ENCODE measurements at regions not wholly inside any gene's neighbourhood (a gene's known extent, or its start where the extent isn't known, plus 50 kb on each side); places are given as distances from the start of the nearest gene placed in this dataset.

DNA sequence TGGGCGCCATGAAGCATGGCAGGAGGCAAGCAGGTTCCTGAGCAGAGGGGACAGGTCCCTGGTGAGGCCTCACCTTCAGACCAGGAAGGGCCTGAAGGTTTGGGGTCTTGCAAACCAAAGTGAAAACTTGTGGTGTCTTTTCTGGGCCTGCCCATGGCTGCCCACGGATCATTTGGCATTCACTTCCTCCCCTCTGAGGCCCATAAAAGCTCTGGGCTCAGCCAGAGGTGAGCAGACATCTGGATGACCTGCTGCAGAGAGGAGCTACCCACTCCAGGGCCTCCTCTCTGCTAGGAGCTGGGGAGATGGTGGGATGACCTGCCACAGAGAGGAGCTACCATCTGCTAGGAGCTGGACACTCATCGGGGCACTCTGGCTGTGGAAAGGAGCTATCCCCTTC is 112.9 kb upstream of the TMEM18 start:
- DNase-seq (ENCODE audit: low spot score) (no peak), FAIRE-seq (no peak)

DNA sequence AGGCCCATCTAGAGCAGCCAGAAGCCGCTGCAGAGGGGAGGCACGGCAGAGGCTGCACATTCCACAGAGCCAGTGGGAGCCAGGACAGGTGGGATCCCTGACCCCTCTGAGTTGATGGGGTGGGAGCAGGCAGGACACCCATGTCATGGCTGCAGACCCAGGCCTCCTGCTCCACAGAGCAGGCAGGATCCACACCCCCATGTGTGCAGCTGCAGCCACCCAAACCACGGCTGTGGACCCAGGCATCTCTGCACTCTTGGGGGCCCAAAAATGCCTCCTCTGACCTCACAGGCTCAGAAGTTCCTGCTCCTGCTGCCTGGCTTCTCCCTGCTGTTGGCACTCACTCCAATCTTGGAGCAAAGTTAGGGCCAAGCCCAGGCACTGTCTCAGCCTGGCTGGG is 112.3 kb upstream of the TMEM18 start:
- no peak for FAIRE-seq
- DNase-seq (ENCODE audit: low spot score): no peak

DNA sequence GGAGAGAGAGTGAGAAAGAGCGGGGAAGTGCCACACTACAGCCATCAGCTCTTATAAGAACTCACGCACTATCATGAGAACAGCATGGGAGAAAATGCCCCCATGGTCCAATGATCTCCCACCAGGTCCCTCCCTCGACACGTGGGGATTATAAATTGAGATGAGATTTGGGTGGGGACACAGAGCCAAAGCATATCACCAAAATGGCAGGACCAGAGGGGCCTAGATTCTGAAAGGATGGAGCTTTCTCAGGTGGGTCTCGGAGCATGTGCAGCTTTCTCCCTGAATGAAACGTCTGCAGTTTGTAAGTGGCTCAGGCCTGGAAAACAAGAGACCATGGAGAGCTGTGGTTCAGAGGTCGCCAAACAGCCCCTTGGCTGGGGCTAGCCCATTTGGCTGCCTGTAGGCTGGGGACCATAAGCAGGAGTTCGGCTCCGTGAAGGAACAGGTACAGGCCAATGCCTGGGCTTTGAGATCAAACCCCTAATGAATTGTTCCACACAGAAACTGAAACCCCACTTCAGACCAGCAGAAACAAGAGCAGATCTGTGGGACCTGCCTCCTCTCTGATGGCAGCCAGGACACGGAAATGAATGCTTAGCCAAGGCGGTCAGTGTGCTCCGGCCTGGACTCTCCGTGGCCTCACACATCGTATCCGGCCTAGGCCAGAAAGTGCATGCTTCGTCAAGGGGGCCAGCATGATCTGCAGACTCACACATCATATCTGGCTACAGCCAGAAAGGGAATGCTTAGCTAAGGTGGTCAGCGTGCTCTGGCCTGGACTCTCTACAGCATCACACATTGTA is 111.2 kb upstream of the TMEM18 start:
- FAIRE-seq: no peak

DNA sequence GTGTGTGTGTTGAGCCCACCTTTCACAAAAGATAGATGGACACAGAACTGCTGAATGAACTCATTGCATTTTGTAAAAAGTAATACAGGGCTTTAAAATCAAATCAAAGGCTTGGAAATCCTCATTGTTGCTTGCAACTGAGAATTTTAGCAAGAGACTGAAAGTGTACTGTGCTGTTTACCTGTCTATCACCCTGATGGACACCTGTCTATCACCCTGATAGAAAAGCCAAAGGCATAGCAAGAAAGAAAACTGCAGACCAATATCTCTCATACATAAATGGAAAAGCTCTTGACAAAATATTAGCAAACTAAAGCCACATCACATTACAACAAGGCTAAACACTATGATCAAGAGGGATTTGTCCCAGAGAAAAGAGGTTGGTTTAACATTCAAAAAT is 107.5 kb upstream of the TMEM18 start:
- DNase-seq (ENCODE audit: low spot score) (no peak), FAIRE-seq (no peak)

More for the DNA sequence above, 111.2 kb upstream of the TMEM18 start:
- no peak for DNase-seq (ENCODE audit: low spot score)

DNA sequence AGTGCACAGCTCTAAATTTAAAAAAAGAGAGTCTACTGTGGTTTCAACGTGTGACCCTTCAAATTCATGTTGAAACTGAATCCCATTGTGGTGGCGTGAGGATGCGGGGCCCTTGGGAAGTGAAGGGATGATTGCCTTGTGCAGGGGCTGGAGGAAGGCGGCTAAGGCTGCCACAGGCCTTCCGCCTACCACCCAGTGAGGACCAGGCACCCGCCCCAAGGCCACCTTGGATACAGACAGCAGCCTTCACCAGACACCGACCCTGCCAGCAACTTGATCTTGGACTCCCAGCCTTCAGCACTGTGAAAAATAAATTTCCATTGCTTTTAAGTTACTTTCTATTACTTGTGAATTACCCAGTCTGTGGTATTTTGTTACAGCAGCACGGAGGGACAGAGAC is 103.4 kb upstream of the TMEM18 start:
- FAIRE-seq: no peak
- DNase-seq (ENCODE audit: low spot score): no peak

DNA sequence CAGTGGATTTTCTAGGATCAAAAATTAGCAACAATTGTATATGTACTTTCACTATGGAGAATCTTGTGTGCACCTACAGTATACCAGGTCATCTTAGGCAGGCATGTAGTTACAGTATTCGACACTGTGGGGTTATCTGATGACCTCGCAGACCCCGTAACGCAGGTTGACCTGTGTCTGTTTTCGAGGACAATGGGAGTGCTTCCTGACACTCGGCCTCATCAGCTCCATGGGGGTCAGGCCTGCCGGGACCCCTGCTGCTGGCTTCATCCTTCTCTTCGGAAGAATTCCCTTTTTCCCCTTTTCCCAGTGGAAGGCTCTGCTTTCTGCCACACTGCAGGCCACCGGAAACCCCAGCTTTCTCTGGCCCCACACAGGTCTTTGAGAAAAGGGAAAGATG is 102.8 kb upstream of the TMEM18 start:
- no peak for FAIRE-seq

DNA sequence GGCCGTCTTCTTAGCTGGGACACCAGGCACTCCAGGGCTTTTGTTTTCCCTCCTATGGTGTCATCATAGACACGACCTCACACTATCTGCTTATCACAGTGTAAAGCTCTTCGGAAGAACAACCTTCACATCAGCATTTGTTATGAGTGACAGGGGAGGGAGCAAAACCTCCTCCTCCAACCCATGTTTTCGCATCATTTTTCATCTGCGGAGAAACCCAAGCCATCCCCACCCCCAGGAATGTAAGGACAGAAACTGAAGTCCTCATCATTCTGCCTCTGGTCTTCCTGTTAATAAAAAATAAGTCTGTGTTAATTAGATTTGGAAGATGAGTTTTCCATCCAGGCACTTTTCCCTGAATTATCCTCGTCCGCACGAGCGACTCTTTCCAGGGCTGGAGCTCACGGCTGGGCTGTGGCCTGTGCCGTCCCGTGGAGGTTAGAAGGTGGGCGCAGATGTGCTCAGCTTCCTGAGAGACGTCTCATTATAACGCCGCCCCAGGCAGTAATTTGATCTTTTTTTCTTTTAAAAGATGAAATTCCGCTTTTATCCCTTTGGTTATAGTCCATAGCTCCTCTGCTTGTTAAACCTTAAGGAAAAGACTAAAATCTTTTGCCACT is 101.6 kb upstream of the TMEM18 start:
- FAIRE-seq: no peak

More for the DNA sequence above, 102.8 kb upstream of the TMEM18 start:
- DNase-seq (ENCODE audit: low spot score): no peak

DNA sequence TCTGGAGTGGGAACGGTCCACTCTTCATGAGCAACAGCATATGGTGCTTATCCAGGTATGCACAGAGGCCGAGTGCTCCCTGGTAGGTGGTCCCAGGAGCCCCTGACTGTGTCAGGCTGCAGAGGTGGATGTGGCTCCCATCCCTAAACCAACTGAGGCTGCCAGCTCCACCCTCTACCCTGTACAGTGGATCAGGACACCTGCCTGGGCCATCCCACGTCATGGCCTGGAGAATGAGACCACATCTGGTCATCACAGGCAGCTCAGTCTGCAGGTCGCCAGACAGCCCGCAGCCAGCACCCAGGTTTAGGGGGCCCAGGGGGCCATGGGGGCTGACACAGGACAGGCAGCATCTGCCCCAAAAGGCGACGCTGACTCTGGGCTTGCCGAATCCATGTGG is 100.3 kb upstream of the TMEM18 start:
- DNase-seq (ENCODE audit: low spot score) (no peak), FAIRE-seq (no peak)

More for the DNA sequence above, 101.6 kb upstream of the TMEM18 start:
- no peak for DNase-seq (ENCODE audit: low spot score)

DNA sequence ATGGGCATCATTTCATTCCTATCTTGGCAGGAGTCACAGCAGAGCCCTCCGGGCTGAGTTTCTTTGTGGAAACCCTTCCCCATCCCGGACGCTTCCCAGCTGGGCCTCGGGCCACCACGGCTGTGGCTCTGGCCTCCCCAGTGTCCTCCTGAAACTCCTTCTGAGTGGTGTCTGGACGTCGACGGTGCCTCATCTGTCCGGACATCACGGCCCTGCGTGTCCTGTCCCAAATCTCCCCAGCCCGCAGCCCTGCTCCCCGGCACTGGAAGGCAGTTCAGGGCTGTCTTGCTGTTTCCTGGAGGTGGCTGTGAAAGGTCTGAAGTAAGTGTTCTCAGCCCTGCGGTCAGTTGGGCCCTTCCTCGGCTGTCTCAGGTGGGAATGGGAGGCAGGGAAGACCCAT is 99.8 kb upstream of the TMEM18 start:
- FAIRE-seq (no peak), DNase-seq (ENCODE audit: low spot score) (no peak)

DNA sequence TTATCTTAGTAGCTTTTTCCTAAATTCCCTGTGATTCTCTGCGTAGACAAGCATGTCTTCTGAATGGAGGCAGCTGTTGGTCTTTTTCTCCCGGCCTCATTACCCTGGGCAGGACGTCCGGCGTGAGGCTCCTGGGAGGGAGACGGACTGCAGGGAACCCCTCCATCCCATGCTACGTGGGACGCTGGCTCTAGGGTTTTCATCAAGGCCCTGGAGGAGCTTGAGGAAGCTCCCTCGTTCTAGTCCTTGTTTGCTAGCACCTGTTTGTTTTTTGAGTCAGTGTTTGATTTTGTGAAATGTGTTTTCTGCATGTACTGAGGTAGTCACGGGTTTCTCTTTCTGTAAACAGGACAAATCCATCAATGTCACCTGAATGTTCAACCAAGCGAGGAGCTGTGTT is 99.3 kb upstream of the TMEM18 start:
- DNase-seq (ENCODE audit: low spot score) (no peak), FAIRE-seq (no peak)

DNA sequence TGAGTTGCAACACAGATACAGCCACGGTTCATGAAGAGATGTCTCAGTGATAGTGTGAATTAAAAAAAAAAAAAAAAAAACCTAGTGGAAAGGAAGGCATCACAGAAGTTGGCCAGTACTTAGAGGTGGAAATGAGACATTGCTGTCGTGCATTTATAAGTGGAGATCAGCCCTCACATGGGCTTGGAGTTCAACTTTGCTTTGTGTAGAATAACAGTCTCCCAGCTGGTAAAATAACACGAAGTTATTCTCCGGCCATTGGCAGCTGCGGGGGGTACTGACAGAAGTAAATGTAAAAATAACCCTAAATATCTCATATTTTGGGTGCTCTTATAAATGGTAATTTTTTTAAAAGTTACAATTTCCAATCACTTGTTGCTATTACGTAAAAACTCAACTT is 98.8 kb upstream of the TMEM18 start:
- no peak for DNase-seq (ENCODE audit: low spot score)
- no peak for FAIRE-seq

DNA sequence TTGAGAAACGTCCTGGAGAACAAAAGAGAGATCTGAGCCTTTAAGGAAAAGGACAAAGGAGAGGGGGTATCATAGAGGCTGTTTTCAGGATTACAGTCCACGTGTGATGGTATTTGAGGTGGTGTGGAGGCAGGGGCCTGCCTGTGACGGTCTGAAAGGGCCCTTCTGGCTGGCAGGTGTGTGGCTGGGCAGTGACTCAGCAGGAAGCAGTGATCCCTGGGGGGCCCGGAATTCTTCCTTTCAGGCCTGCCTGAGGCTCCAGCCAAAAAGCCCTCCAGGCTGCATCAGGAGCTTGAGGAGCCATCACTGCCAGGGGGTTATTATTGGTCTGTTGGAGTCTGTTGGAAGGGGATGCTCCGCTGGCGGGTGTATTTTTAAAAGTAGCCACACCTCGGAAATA is 97.2 kb upstream of the TMEM18 start:
- FAIRE-seq (no peak), DNase-seq (ENCODE audit: low spot score) (no peak)

DNA sequence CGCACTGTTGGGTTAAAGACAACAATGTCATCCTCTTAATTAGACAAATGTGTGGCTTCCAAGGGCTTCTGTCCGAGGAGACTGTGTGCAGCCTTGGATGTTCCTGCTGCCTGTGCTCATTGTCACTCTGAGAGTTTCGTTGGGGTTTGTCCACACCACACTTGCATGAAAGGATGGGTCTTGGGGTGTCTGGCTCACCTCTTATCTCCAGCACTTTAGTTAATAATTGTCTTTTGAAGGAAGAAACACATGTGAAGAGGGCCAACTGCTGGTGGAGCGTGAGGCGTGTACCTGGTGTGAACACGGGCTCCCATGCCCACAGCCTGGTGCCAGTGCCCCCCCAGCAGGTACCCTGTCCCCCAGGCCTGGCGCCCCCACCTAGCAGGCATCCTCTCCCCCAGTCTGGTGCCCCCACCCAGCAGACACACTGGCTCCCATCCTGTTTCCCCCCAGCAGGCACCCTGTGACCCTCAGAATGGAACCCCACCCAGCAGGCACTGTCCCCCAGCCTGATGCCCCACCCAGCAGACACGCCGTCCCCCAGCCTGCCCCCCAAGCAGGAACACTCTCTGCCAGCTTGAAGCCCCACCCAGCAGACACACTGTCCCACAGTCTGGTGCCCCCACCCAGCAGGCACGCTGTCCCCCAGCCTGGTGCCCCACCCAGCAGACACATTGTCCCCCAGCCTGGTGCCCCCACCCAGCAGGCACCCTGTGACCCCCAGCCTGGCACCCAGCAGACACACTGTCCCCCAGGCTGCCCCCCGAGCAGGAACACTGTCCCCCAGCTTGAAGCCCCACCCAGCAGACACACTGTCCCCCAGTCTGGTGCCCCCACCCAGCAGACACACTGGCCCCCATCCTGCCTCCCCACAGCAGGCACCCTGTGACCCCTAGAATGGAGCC is 96.3 kb upstream of the TMEM18 start:
- FAIRE-seq (no peak), DNase-seq (ENCODE audit: low spot score) (no peak)

DNA sequence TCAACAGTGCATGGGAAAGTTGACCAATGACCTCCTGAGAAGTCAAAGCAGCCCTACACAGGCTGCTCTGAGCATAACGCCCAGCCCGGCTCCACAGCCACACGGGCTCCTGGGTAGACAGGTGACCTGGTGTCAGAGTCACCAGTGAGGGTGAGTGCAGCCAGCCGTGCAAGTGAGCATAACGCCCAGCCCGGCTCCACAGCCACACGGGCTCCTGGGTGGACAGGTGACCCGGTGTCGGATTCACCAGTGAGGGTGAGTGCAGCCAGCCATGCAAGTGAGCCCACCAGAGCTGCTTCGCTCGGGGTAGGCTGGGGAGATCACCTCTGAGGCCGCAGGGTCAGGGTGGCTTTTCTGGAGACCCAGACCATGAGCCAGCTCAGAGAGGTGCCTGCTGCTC is 94.3 kb upstream of the TMEM18 start:
- FAIRE-seq (no peak), DNase-seq (ENCODE audit: low spot score) (no peak)

DNA sequence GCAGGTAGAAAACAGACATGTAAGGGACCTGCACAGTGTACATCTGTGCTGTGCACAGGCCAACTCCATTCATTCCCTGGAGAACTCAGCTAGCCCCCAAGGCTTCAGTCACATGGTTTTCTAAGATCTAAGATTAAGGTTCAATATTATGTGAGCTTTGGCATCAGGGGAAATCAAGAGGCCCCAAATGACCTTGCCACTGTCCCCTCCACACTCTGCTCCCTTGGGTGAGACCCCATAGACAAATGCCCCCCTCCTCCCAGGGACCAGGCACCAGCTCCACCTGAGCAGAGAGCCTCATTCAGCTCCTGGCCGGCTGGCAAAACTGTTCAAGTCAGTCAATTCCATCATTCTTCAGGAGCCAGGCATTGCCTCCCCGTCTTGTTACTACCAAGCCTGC is 93.6 kb upstream of the TMEM18 start:
- DNase-seq (ENCODE audit: low spot score) (no peak), FAIRE-seq (no peak)

DNA sequence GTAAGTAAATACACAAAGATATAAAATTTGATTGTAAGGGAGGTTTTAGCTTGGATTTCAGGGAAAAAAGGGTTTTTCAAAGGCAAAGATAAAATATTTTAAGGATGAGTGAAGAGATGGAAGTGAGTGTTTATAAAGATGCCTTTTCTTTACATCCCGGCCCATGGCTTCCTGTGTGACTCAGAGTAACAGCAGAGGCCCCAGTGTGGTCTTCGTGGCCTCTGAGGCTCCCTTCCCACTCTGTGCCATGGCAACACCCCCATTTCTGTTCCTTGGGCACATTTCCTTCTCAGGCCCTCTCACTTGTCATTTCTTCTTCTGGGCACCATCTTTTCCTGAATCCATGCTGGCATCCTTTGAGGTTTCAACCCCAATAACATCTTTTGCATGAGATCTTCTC is 92.6 kb upstream of the TMEM18 start:
- no peak for FAIRE-seq
- no peak for DNase-seq (ENCODE audit: low spot score)

DNA sequence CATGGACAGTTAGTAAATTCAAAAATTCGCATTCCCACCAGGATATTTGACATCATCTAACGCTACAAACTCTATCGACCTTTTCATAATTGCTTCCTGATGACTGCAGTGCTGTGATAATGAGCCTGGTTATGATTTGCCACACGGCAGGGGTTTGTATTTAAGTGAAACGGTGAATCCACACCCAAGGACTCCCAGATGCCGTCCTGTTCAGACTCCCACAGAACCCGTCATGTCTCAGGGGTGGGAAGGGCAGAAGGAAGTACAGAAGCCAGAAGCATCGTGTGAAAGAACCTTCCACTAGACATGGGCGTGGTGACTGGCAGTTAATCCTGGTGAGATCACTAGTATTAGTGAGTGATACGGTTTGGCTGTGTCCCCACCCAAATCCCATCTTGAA is 91.2 kb upstream of the TMEM18 start:
- no peak for DNase-seq (ENCODE audit: low spot score)

DNA sequence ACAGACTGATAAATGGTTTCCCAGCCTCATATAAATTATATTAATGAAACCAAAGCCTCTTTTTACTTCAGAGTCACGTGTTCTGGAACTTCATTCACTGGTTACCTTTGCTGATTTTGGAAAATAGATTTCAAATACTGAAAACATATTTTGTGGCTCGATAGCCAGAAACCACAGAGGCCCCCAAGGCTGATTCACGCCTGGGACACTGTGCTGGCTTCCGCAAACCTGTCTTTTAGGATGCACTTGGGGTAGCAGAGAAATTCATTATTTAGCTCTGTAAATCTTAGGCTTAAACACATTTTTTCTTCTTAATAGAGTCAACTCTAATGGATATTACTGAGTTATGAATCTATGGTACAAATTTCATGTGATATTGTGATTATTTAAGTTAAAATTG is 90.7 kb upstream of the TMEM18 start:
- FAIRE-seq (no peak), DNase-seq (ENCODE audit: low spot score) (no peak)

More for the DNA sequence above, 91.2 kb upstream of the TMEM18 start:
- FAIRE-seq: no peak

DNA sequence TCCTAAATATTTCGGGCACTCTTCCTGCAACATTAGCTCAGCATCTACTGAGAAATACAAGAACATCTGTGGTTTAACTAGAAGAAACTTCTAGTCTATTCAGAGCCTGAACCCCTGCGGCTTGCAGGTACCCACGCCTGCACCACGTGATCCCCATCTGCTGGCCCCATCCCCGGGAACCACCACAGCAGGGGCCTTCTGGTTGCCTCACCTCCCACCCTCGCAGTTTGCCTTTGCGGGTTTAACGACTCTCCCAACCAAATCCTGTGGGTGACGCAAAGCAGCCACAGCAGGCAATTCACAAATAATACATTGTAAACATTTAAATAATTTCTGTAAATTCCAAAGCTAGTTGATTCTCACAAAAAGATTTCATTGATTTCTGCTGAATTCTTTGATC is 90.2 kb upstream of the TMEM18 start:
- no peak for FAIRE-seq
- DNase-seq (ENCODE audit: low spot score): no peak

DNA sequence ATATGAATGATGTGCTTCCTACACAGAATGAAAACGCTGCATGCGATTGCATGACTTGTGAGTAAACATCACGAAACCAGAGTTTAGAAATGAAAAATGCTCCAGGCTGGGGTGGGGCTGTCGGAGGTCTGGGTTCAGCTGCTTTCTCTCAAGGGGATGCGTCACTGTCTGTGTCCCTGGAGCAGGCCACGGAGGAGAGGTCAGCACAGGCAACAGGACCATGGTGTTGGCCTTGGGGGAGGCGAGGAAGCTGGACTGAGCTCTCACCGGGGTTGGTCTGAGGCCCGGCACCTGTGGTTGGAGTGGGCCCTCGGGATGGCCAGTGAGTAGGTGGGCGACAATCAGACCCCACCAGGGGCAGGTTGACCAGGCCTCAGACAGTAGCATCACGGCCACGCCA is 89.0 kb upstream of the TMEM18 start:
- no peak for FAIRE-seq

DNA sequence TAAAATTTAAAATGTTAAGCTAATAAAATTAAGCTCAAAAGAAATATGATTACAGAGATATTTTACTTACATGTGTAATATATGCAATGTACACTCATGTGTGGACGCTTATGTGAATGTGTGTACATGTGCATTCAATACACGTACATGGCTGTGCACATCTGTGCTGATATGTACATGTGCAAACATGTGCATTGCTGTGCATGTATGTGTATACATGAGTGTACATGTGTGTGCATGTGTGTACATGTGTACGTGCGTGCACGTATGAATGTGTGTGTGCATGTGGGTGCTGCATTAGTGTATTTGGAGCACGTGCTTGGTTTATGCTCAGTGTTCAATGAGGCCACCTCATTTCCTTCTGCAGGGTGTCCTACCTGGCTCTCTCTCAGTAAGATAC is 88.2 kb upstream of the TMEM18 start:
- DNase-seq (ENCODE audit: low spot score): no peak
- no peak for FAIRE-seq

More for the DNA sequence above, 89.0 kb upstream of the TMEM18 start:
- DNase-seq (ENCODE audit: low spot score): no peak
